ENCODE measurements at regions not wholly inside any gene's neighbourhood (a gene's known extent, or its start where the extent isn't known, plus 50 kb on each side); places are given as distances from the start of the nearest gene placed in this dataset.
"Not testable (repeated sequence)": the region's sequence is repeated elsewhere in the genome, so short reads cannot be mapped to it uniquely, and the experiment has no call there.

- DNase-seq (ENCODE audit: extremely low read depth in 1 of 11, low read depth in 9 of 11, low spot score in 4 of 11) = not testable (repeated sequence)
Measured at GRCh38 chr6:167406533-167407238, 81.8 kb downstream of the TTLL2 start.

GRCh38 chr6:167407239-167408064 is 82.6 kb downstream of the TTLL2 start:
- DNase-seq (ENCODE audit: extremely low read depth in 1 of 11, low read depth in 9 of 11, low spot score in 4 of 11) = no peak

- no peak for DNase-seq (ENCODE audit: extremely low read depth in 1 of 11, low read depth in 9 of 11, low spot score in 4 of 11)
Measured at GRCh38 chr6:167408235-167408869, 83.5 kb downstream of the TTLL2 start.

GRCh38 chr6:167409079-167409478 is 84.2 kb downstream of the TTLL2 start:
- DNase-seq (ENCODE audit: extremely low read depth in 1 of 11, low read depth in 9 of 11, low spot score in 4 of 11) = no peak

GRCh38 chr6:167409694-167410093 is 84.8 kb downstream of the TTLL2 start:
- DNase-seq (ENCODE audit: extremely low read depth in 1 of 11, low read depth in 9 of 11, low spot score in 4 of 11) = no peak

GRCh38 chr6:167410462-167410861 is 85.6 kb downstream of the TTLL2 start:
- no peak for DNase-seq (ENCODE audit: extremely low read depth in 1 of 11, low read depth in 9 of 11, low spot score in 4 of 11)

GRCh38 chr6:167412506-167412905 is 87.6 kb downstream of the TTLL2 start:
- DNase-seq (ENCODE audit: extremely low read depth in 1 of 11, low read depth in 9 of 11, low spot score in 4 of 11) = no peak

GRCh38 chr6:167415441-167415961 is 90.6 kb downstream of the TTLL2 start:
- no peak for DNase-seq (ENCODE audit: extremely low read depth in 1 of 11, low read depth in 9 of 11, low spot score in 4 of 11)

- DNase-seq (ENCODE audit: extremely low read depth in 1 of 11, low read depth in 9 of 11, low spot score in 4 of 11) = no peak
Measured at GRCh38 chr6:167416676-167417430, 92.0 kb downstream of the TTLL2 start.

GRCh38 chr6:167420177-167420576 is 95.3 kb downstream of the TTLL2 start:
- DNase-seq (ENCODE audit: extremely low read depth in 1 of 11, low read depth in 9 of 11, low spot score in 4 of 11) = no peak

GRCh38 chr6:167420858-167421766 is 96.2 kb downstream of the TTLL2 start:
- DNase-seq (ENCODE audit: extremely low read depth in 1 of 11, low read depth in 9 of 11, low spot score in 4 of 11) = no peak

GRCh38 chr6:167421944-167422343 is 97.1 kb downstream of the TTLL2 start:
- DNase-seq (ENCODE audit: extremely low read depth in 1 of 11, low read depth in 9 of 11, low spot score in 4 of 11) = not testable (repeated sequence)

- DNase-seq (ENCODE audit: extremely low read depth in 1 of 11, low read depth in 9 of 11, low spot score in 4 of 11) = no peak
Measured at GRCh38 chr6:167422934-167423333, 98.0 kb downstream of the TTLL2 start.

- DNase-seq (ENCODE audit: extremely low read depth in 1 of 11, low read depth in 9 of 11, low spot score in 4 of 11) = no peak
Measured at GRCh38 chr6:167424060-167424673, 99.3 kb downstream of the TTLL2 start.

- no peak for DNase-seq (ENCODE audit: extremely low read depth in 1 of 11, low read depth in 9 of 11, low spot score in 4 of 11)
Measured at GRCh38 chr6:167424700-167425099, 99.8 kb downstream of the TTLL2 start.

GRCh38 chr6:167426084-167426483 is 101.2 kb downstream of the TTLL2 start:
- DNase-seq (ENCODE audit: extremely low read depth in 1 of 11, low read depth in 9 of 11, low spot score in 4 of 11) = no peak

GRCh38 chr6:167426651-167427050 is 101.8 kb downstream of the TTLL2 start:
- DNase-seq (ENCODE audit: extremely low read depth in 1 of 11, low read depth in 9 of 11, low spot score in 4 of 11) = no peak

All from renal cortex interstitium (tissue), 11 donors.